ENCODE measurements at regions not wholly inside any gene's neighbourhood (a gene's known extent, or its start where the extent isn't known, plus 50 kb on each side); places are given as distances from the start of the nearest gene placed in this dataset.

- DNase-seq, result no peak
These were observed 101.7 kb upstream of the PRMT6 start for GRCh38 chr1:106954661-106955229.

- no peak for DNase-seq
These were observed 99.8 kb upstream of the PRMT6 start for GRCh38 chr1:106956721-106957120.

GRCh38 chr1:106957795-106958194 is 98.7 kb upstream of the PRMT6 start:
- DNase-seq, result no peak

GRCh38 chr1:106960412-106960811 is 96.1 kb upstream of the PRMT6 start:
- no peak for DNase-seq

- DNase-seq, result no peak
These were observed 94.8 kb upstream of the PRMT6 start for GRCh38 chr1:106961646-106962045.

- no peak for DNase-seq
These were observed 93.9 kb upstream of the PRMT6 start for GRCh38 chr1:106962591-106962990.

- DNase-seq, result no peak
These were observed 92.0 kb upstream of the PRMT6 start for GRCh38 chr1:106964495-106964894.

GRCh38 chr1:106968644-106969043 is 87.8 kb upstream of the PRMT6 start:
- no peak for DNase-seq

- no peak for DNase-seq
These were observed 86.7 kb upstream of the PRMT6 start for GRCh38 chr1:106969731-106970130.

GRCh38 chr1:106972074-106972473 is 84.4 kb upstream of the PRMT6 start:
- no peak for DNase-seq

GRCh38 chr1:106975944-106976343 is 80.5 kb upstream of the PRMT6 start:
- no peak for DNase-seq

GRCh38 chr1:106978477-106979322 is 77.8 kb upstream of the PRMT6 start:
- no peak for DNase-seq

GRCh38 chr1:106979371-106979770 is 77.1 kb upstream of the PRMT6 start:
- no peak for DNase-seq

GRCh38 chr1:106980121-106980520 is 76.4 kb upstream of the PRMT6 start:
- DNase-seq, result no peak

GRCh38 chr1:106984801-106985200 is 71.7 kb upstream of the PRMT6 start:
- DNase-seq, result no peak

- DNase-seq, result no peak
These were observed 69.9 kb upstream of the PRMT6 start for GRCh38 chr1:106986603-106987002.

- DNase-seq, result no peak
These were observed 60.5 kb upstream of the PRMT6 start for GRCh38 chr1:106995970-106996369.

GRCh38 chr1:106998431-106999002 is 58.0 kb upstream of the PRMT6 start:
- no peak for DNase-seq

GRCh38 chr1:107000902-107001301 is 55.6 kb upstream of the PRMT6 start:
- no peak for DNase-seq

GRCh38 chr1:107003972-107004371 is 52.5 kb upstream of the PRMT6 start:
- DNase-seq, result no peak

- DNase-seq, result no peak
These were observed 52.1 kb upstream of the PRMT6 start for GRCh38 chr1:107004421-107004820.

Measured in activated T-cell treated with anti-CD3 and anti-CD28 coated beads, Interleukin-2, amount 50 U/mL, for 48 hours (primary cell).